ENCODE measurements at regions not wholly inside any gene's neighbourhood (a gene's known extent, or its start where the extent isn't known, plus 50 kb on each side); places are given as distances from the start of the nearest gene placed in this dataset.
"Not testable (repeated sequence)": the region's sequence is repeated elsewhere in the genome, so short reads cannot be mapped to it uniquely, and the experiment has no call there.

- no peak for DNase-seq
Observed at GRCh38 chr1:71345491-71345890, 264.7 kb upstream of the ZRANB2 start.

- DNase-seq, result peak; percentile 9
Observed at GRCh38 chr1:71343686-71344416, 263.0 kb upstream of the ZRANB2 start.

GRCh38 chr1:71339238-71339637, 258.4 kb upstream of the ZRANB2 start:
- no peak for DNase-seq

GRCh38 chr1:71330991-71331390, 250.2 kb upstream of the ZRANB2 start:
- DNase-seq, result no peak

GRCh38 chr1:71324671-71325267, 243.9 kb upstream of the ZRANB2 start:
- DNase-seq, result no peak

GRCh38 chr1:71312545-71312944, 231.7 kb upstream of the ZRANB2 start:
- no peak for DNase-seq

- no peak for DNase-seq
Observed at GRCh38 chr1:71311376-71311775, 230.5 kb upstream of the ZRANB2 start.

GRCh38 chr1:71307451-71307850, 226.6 kb upstream of the ZRANB2 start:
- DNase-seq, result peak; percentile 40

- DNase-seq, result no peak
Observed at GRCh38 chr1:71304125-71304524, 223.3 kb upstream of the ZRANB2 start.

- no peak for DNase-seq
Observed at GRCh38 chr1:71303617-71304041, 222.8 kb upstream of the ZRANB2 start.

- DNase-seq, result peak; percentile 2
Observed at GRCh38 chr1:71298633-71299032, 217.8 kb upstream of the ZRANB2 start.

- peak; percentile 19 for DNase-seq
Observed at GRCh38 chr1:71296551-71297134, 215.8 kb upstream of the ZRANB2 start.

GRCh38 chr1:71295350-71295749, 214.5 kb upstream of the ZRANB2 start:
- no peak for DNase-seq

- DNase-seq, result no peak
Observed at GRCh38 chr1:71294178-71294577, 213.3 kb upstream of the ZRANB2 start.

GRCh38 chr1:71292203-71292602, 211.4 kb upstream of the ZRANB2 start:
- DNase-seq, result no peak

- not testable (repeated sequence) for DNase-seq
Observed at GRCh38 chr1:71290506-71291237, 209.8 kb upstream of the ZRANB2 start.

GRCh38 chr1:71285529-71285928, 204.7 kb upstream of the ZRANB2 start:
- no peak for DNase-seq

GRCh38 chr1:71276466-71276865, 195.6 kb upstream of the ZRANB2 start:
- DNase-seq, result no peak

- DNase-seq, result no peak
Observed at GRCh38 chr1:71273334-71273733, 192.5 kb upstream of the ZRANB2 start.

GRCh38 chr1:71270394-71270915, 189.6 kb upstream of the ZRANB2 start:
- peak; percentile 45 for DNase-seq

- DNase-seq, result peak; percentile 1
Observed at GRCh38 chr1:71269818-71270217, 189.0 kb upstream of the ZRANB2 start.

- DNase-seq, result no peak
Observed at GRCh38 chr1:71269179-71269578, 188.3 kb upstream of the ZRANB2 start.

- no peak for DNase-seq
Observed at GRCh38 chr1:71267220-71267619, 186.4 kb upstream of the ZRANB2 start.

All from NCI-H69 (cell line).